NK-92 treated with Interleukin-12 subunit alpha and Interleukin-12 subunit beta, amount 100 ng/mL, for 24 hours (cell line): ENCODE measurements at regions not wholly inside any gene's neighbourhood (a gene's known extent, or its start where the extent isn't known, plus 50 kb on each side); places are given as distances from the start of the nearest gene placed in this dataset.
"Not testable (repeated sequence)": the region's sequence is repeated elsewhere in the genome, so short reads cannot be mapped to it uniquely, and the experiment has no call there.

Source experiments
- DNase-seq: peaks from one replicate; lab custom pipeline; 2025; lab: John Stamatoyannopoulos, UW

DNA sequence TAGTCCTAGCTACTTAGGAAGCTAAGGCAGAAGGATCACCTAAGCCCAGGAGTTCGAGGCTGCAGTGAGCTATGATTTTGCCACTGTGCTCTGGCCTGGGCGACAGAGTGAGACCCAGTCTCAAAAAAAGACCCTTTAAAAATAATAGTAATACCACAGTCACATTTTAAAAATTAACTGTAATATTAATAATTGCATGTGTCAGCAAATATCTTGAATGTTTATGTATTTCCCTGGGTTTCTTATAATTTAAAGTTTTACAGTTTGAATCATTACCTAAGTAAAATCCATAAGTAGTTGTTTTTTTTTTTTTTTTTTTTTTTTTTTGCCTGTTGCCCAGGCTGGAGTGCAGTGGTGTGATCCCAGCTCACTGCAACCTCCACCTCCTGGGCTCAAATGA, 69.2 kb downstream of the LYZL2 start:
- no peak for DNase-seq

DNA sequence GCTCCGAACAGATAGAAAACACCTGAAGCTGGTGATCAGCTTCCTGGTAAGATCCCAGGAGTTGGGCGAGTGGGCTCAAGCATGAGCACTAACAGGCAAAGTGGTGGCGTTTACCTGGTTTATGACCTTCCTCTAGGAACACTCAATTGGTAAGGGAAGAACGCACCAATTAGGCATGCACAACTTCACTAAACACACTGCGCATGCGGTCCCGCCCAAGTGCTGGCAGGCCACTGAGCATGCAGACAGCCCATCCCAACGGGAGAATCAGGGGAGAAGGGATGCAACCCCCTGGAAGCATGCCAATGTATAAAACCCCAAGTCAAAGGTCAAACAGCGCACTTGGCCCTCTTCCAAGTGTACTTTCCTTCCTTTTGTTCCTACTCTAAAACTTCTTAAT, 70.4 kb downstream of the LYZL2 start:
- DNase-seq: no peak

DNA sequence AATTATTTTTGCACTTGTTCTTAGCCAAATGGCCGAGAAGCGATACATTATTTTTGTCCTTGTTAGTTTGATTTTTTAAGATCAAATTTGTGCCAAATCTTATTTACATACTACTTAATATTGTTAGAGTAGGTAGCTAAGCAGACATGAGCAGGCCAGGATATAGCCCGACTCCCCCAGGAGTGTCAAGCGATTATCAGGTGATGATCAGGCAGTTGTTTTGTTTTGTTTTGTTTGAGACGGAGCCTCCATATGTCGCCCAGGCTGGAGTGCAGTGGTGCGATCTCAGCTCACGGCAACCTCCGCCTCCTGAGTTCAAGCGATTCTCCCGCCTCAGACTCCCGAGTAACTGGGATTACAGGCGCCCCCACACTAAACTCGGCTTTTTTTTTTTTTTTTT, 71.1 kb downstream of the LYZL2 start:
- DNase-seq: no peak

DNA sequence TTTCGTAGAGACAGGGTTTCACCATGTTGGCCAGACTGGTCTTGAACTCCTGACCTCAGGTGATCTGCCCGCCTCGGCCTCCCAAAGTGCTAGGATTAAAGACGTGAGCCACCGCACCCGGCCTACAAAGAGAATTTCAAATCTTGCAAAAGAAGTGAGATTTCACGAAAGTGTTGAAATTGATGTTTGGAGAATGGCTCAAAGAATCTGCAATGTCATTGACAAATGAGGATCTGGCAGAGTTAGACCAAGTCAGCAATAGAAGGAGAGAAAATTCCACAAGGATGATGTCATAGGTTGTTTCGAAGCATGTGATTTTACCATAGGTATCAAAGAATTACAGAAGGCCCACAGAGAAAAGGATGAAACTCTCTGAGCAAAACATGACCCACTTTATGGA, 71.7 kb downstream of the LYZL2 start:
- no peak for DNase-seq

DNA sequence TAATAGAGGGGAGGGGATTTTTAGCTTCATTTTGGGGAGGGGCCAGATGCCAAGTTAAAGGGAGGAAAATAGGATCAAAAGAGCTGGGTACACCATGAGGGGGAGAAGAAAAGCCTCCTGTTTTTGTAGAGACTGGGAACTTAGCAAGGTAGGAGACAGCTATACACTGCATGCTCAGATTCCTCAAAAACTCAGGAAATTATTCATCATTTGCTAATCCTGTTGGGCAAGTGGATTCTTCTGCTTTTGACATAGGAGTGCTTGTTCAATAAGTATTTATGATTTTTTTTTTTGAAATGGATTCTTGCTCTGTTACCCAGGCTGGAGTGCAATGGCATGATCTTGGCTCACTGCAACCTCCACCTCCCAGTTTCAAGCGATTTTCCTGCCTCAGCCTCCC, 73.4 kb downstream of the LYZL2 start:
- DNase-seq: no peak

DNA sequence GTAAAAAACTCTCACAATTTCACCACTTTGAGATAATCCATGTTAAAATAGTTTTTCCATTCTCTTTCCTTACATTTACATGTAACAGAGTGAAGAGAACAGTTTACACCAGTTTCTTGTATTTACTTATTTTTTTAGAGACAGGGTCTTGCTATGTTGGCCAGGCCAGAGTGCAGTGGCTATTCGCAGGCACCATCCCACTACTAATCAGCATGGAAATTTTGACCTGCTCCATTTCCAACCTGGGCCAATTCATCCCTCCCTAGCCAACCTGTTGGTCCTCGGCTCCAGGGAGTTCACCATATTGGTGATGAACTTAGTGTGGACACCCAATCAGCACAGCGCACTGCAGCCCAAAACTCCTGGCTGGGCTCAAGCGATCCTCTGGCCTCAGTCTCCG, 74.1 kb downstream of the LYZL2 start:
- DNase-seq: no peak

DNA sequence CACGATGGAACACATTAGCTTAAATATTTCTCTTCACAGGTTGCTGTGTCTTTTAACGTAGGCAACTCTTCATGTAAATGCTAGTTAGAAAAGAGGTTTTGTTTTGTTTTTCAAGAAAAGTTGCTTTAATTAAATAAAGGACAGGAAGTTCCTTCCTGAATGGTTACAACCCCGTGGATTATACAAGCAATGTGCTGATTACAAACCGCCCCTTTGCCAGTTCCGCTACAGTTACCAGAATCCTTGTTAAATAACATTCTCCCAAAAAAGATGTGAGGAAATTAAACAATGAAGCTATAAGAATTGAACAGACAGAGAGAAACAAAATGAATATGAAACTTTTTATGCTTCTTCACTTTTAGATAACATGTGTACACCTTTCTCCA, 75.1 kb downstream of the LYZL2 start:
- DNase-seq: no peak

DNA sequence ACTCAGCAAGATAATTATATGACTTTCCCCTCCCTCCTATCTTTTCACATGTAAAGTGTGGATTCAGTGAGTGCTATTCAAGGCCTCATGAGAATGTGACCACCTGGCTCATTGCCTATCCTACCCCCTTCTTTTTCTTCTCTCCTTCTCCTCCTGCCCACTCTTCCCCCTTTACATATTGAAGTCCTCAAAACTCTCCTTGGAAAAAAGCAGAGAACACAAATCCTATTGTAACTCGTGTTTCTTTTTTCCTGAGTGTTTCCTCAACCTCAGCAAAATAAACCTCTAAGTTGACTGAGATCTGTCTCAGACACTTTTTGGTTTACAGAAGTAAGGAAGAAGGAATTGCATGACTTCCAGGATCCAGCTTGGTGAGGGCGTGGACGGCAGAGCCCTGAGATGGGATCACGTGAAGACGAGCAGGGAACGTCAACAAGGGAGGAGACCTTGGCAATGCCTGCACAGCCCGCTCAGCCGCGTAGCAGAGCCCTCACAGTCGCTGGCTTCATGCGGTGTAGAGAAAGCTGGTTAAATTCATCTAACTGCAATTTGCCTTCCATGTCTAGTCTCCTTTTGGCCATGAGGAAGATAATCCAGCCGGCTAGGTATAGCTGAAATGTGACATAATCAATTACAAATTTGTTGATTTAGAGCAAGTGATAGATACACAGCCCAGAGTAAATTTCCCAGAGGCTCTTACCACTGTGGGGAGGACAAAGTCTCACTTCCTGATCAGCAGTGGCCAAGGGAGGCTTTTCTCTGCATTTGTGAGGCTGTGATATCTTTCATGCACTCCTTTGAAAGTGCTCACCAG, 75.7 kb downstream of the LYZL2 start:
- no peak for DNase-seq

DNA sequence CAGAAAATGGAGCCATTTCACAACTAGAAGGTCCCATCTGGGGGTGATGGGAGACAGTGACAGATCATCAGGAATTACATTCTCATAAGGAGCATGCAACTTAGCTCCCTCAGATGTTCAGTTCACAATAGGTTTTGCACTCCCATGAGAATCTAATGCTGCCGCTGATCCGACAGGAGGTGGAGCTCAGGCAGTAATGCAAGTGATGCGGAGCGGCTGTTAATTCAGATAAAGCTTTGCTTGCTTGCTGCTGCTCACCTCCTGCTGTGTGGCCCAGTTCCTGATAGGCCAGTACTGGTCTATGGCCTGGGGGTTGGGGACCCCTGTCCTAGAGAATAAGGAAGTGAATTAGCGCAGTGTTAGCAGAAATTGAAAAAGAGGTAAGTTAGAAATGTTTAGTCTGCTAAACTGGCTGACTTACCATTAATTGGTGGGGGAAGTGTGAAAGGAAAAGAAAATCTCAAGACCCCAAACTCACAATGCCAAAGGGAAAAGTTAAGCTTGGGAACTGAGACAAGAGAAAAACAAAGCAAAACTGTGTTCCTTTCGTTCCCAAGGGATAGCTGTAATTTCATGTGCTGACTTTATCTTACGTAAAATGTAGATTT, 76.4 kb downstream of the LYZL2 start:
- DNase-seq: no peak

DNA sequence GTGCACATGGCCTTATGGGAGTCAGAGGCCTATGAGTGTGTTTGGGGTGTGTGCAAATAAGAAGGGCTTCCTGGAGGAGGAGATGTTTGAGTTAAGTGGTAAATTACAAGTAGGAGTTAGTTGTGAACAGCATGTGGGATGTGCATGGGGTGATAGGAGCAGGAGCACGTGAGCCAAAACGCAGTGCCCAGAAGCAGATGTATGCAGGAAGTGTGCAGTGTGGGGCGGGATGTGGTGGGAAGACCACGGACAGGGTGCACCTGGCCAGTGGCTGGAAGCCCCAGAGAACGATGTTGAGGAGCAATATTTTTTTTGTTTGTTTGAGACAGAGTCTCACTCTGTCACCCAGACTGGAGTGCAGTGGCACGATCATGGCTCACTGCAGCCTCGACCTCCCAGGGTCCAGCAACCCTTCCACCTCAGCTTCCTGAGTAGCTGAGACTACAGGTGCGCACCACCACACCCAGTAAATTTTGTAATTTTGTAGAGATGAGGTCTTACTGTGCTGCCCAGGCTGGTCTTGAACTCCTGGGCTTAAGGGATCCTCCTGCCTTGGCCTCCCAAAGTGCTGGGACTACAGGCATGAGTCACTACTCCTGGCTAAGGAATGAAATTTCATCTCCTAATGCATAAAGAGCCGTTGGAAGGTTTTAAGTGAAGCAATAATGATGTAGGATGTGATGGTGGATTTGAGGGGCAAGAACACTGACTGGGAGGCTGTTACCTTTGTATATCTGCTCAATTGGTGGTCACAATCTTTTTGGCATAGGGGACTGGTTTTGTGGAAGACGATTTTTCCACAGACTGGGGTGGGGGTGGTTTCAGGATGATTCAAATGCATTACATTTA, 78.4 kb downstream of the LYZL2 start:
- DNase-seq: no peak

DNA sequence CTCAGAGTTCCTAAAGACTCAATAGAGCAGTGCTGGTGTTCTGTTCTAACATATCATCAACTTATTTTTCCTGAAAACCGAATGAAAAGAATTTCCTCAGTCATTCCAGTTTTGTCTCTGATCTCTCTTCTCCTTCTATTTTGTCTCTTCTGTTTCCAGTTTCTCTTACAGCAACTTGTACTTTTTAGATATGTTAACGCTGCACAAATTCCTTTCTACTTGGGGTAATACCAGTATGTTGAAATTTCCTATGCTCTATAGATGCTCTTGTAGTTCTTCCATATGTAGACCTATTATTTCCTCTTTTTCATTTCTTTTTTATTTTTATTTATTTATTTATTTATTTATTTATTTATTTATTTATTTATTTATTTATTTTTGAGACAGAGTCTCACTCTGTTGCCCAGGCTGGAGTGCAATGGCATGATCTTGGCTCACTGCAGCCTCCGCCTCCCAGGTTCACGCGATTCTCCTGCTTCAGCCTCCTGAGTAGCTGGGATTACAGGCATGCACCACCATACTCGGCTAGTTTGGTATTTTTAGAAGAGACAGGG, 80.3 kb downstream of the LYZL2 start:
- DNase-seq: not testable (repeated sequence)

DNA sequence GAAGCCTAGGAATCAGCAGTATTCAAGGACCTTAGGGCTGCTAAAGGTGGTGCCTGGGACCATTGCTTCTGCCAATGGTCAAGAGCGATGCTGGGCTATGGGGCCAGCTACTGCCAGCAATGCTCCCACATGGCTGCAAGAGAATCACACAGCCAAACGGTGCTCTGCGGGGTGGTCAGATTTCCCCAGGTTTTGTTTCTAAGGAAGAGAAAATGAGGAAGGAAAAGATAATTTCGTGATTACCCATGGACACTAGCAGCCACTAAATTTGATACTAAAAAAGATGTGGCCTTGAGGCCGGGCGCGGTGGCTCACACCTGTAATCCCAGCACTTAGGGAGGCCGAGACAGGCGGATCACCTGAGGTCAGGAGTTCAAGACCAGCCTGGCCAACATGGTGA, 83.0 kb downstream of the LYZL2 start:
- no peak for DNase-seq

DNA sequence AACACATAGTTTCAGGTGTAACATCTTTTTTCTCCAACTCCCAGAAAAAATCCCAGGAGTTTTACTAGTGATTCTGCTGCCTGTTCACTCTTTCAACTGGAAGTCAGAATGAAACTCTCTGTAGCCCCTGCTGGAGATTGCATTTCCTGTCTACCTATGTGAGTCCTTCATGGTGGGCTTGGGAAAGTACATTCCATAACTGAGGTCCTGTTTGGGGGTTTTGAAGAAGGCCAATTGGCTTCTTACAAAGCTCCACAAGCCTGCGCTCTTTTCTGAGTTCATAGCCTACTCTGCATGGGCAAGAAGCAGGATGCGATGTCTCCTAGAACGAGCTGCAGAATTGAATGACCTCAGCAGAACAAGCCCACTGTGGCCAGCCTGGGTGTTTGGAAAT, 86.7 kb downstream of the LYZL2 start:
- no peak for DNase-seq

DNA sequence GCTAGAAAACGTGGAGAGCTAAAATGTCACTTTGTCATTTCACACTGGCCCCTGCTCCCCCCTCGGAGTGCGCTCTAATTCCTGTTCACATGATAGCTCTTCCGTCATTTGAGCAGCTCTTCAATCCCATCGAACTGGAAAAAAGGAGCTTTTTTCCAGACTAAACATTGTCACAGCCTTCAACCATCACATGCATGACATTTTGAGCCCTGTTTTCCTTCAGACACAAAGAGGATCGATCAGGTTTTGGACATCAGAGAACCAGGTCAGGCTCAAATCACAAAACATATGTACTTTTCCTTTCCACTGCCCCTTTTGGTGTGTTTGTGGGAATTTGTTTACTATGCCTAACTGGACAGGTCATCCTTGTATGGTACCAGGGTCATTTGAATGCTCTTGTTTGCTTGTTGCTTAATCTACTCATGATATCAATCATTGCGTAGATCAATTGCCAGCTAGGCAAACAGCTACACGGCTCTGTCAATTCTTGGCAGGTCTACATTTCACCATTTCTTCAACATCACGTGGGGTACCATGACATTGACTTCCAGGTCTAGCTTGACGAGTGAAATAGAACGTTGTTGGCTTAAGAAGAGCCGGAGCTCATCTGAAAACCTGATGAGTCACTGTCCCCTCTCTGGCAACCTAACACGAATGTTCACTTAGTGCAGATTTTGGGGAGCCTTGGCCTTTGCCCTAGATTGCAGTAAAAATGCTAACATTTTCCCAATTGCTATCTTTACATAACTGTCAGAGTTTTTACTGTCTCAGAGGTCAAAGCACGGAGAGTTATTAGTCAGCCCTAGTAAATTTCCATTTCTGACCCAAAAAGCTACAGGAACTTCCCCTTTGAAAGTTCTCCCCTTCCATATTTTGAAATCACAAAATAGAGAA, 87.3 kb downstream of the LYZL2 start:
- no peak for DNase-seq

DNA sequence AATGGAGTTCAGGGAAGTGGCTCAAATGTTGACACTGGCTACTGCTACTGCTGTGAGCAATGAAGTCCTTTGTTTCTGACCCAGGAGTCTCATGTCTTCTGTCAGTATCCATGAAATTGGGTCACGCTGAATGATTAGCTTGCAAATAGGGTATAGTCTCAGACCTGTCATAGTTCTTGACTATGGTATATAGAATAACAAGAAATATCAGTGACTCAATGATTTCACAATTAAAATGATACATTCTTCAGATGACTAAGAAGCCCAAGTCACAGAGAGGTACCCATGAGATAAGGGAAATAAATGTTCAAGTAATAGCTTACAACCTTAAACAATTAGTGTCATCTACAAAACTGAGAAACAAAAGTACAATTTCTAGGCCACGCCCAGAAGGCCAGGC, 89.3 kb downstream of the LYZL2 start:
- no peak for DNase-seq

DNA sequence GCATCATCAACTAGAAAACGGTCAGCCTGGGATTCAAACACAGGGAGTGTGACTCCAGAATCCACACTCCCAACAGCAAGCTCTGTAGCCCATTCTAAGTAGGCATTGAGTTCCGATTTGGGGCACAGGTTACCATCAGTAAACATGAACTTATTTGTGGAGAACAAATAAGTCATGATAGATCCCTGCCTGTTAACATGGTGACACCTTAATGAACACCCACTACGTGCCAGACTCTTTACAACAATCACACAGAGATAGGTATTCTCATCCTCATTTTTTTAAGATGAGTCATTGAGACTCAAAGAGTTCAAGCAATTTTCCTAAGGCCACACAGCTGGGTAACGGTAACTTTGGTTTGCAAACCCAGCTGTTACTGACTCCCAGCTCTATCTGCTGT, 91.5 kb downstream of the LYZL2 start:
- DNase-seq: no peak

DNA sequence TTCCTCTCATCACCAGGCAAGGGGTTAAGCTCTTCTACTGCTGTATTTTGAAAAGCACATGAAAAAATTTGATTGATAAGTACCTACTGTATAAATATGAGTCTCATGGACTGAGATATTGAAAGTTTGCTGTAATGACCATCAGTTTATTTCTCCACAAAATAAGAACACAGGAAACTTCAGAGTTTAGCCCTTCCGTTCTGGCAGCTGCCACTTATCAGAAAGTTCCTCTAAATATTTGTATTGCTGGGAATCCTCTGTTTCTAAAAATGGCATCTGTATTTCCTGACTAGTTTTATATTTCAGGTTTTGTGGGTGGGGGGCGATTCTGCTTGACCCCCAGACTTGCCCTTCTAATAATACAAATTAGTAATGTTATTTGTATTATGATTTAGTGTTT, 92.0 kb downstream of the LYZL2 start:
- no peak for DNase-seq

DNA sequence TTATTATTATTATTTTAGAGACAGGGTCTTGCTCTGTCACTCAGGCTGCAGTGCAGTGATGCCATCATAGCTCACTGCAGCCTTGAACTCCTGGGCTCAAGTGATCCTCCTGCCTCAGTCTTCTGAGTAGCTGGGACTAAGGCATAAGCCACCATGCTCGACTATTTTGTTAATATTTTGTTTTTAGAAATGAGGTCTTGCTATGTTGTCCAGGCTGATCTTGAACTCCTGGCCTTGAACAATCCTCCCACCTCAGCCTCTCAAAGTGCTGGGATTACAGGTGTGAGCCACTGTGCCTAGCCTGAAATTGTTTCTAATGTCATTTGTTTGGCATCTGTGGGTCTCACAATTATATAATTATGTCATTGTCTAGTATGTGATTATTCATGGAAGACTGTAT, 92.4 kb downstream of the LYZL2 start:
- DNase-seq: not testable (repeated sequence)

DNA sequence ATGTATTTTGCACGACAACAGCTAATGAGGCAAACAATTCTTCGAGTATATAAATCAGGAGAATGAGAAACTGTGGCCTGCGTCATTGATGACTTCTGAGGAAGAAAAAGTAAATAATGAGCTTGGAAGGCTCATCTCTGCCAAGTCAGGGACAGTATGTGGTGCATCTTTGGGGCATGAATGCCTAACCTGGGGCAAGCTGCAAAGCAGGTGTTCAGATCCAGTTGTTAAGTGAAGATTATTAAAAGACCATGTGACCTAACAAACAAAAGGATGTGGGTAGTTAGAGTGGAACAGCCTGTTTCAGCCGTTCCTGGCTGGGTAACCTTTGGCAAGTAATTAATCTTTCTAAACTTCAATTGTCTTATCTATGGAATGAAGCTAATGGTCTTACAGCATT, 93.0 kb downstream of the LYZL2 start:
- no peak for DNase-seq

DNA sequence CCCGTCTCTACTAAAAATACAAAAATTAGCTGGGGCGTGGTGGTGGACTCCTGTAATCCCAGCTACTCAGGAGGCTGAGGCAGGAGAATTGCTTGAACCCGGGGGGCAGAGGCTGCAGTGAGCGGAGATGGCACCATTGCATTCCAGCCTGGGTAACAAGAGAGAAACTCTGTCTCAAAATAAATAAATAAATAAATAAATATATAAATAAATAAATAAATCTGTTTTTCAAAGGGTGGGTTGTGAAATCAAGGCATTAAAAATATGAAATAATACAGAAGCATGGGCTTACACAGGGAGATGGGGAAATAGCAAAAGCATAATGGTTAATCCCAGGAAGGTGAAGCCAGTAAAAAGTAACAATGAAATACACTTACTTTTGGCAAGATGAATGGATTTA, 93.9 kb downstream of the LYZL2 start:
- DNase-seq: no peak

DNA sequence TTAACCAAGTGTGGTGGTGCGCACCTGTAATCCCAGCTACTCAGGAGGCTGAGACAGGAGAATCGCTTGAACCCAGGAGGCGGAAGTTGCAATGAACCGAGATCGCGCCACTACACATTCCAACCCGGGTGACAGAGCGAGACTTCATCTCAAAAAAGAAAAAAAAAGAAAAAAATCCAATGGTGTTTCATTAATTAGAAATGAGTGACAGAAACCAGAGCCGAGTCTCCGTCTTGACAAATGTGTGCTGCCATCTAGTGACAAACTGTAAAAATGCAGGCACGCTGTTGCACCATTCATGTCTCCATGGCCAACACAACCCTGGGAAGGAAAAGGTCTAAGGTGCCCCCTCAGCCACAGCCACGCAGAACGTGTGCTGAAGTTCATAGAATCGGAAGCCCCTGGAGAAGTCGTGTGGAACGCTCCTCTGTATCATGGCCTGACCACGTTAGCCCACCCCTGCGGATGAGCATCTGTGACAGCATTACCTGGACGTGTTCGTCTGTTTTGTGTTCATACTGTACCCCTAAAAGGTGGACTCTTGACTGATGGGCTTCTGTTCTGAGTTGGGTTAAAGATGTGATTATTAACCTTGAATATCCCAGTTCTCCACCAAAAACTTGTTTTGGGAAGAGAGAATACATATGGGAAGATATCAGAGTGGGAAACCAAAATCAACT, 94.9 kb downstream of the LYZL2 start:
- DNase-seq: peak; percentile 9
